GM23338 (cell line): ENCODE measurements at regions not wholly inside any gene's neighbourhood (a gene's known extent, or its start where the extent isn't known, plus 50 kb on each side); places are given as distances from the start of the nearest gene placed in this dataset.
A peak's percentile ranks its signal among the peaks of the same experiment; 100 is the strongest.
"Not testable (repeated sequence)": the region's sequence is repeated elsewhere in the genome, so short reads cannot be mapped to it uniquely, and the experiment has no call there.

Experiments used
- ATAC-seq: fragments of 200-7000 bp; cut with Tn5 transposase; 3 replicates; pipeline ENCODE4 v1.9.1; 2020
- DNase-seq: peaks from one replicate; pipeline ENCODE4 v3.0.0-alpha.2; 2015; ENCODE audit warnings: low spot score
- H2AFZ ChIP-seq: fragments of 200-600 bp; sonication (generic); 2 replicates; pipeline ENCODE4 v1.8.0; 2016; ENCODE audit warnings: antibody characterized with exemption, mild to moderate bottlenecking, moderate library complexity
- H3F3A ChIP-seq: fragments of 200-600 bp; sonication (generic); replicated peaks from 2 replicates; pipeline ENCODE4 v1.8.0; 2017; ENCODE audit warnings: antibody characterized with exemption, mixed run types, low read depth
- H3K27ac ChIP-seq: fragments of 200-600 bp; sonication (generic); 2 replicates; pipeline ENCODE4 v1.6.1; 2016; ENCODE audit warnings: low read depth
- H3K27me3 ChIP-seq: fragments of 200-600 bp; sonication (generic); 2 replicates; pipeline ENCODE4 v1.8.0; 2016; ENCODE audit warnings: mild to moderate bottlenecking, mixed run types, moderate library complexity; ENCODE audit not compliant: insufficient read depth
- H3K36me3 ChIP-seq: fragments of 200-600 bp; sonication (generic); 2 replicates; pipeline ENCODE4 v1.8.0; 2016; ENCODE audit warnings: mild to moderate bottlenecking; ENCODE audit not compliant: insufficient read depth
- H3K4me1 ChIP-seq: fragments of 200-600 bp; sonication (generic); 2 replicates; pipeline ENCODE4 v1.8.0; 2016; ENCODE audit warnings: mild to moderate bottlenecking, moderate library complexity; ENCODE audit not compliant: insufficient read depth
- H3K4me2 ChIP-seq: fragments of 200-600 bp; sonication (generic); 2 replicates; pipeline ENCODE4 v1.7.1; 2017; ENCODE audit warnings: mixed run types
- H3K4me3 ChIP-seq: fragments of 200-600 bp; sonication (generic); 2 replicates; pipeline ENCODE4 v1.6.1; 2016; ENCODE audit warnings: mixed run types
- H3K79me2 ChIP-seq: fragments of 200-600 bp; sonication (generic); replicated peaks from 2 replicates; pipeline ENCODE4 v1.8.0; 2017; ENCODE audit warnings: mild to moderate bottlenecking; ENCODE audit not compliant: insufficient read depth
- H3K9me2 ChIP-seq: fragments of 200-600 bp; sonication (generic); 2 replicates; pipeline ENCODE4 v1.8.0; 2017; ENCODE audit not compliant: insufficient read depth
- H4K20me1 ChIP-seq: fragments of 200-600 bp; sonication (generic); replicated peaks from 2 replicates; pipeline ENCODE4 v1.8.0; 2017; ENCODE audit warnings: mild to moderate bottlenecking; ENCODE audit not compliant: insufficient read depth
- H3K27ac Mint-ChIP-seq: 2 replicates; pipeline ENCODE4 v1.8.0; 2020; ENCODE audit warnings: inconsistent platforms, mild to moderate bottlenecking, moderate library complexity, mixed read lengths
- H3K27me3 Mint-ChIP-seq: 3 replicates; pipeline ENCODE4 v1.8.0; 2022; ENCODE audit warnings: low read depth, mild to moderate bottlenecking, moderate library complexity, mixed read lengths, inconsistent platforms; ENCODE audit not compliant: insufficient read depth, poor library complexity
- H3K36me3 Mint-ChIP-seq: 3 replicates; pipeline ENCODE4 v1.8.0; 2021; ENCODE audit warnings: low read depth, mild to moderate bottlenecking, inconsistent platforms, moderate library complexity, mixed read lengths
- H3K4me1 Mint-ChIP-seq: 3 replicates; pipeline ENCODE4 v1.8.0; 2020; ENCODE audit warnings: mild to moderate bottlenecking, inconsistent platforms, mixed read lengths
- H3K4me3 Mint-ChIP-seq: 3 replicates; pipeline ENCODE4 v1.8.0; 2021; ENCODE audit warnings: moderate library complexity, mild to moderate bottlenecking, inconsistent platforms, mixed read lengths
- H3K9me3 Mint-ChIP-seq: 3 replicates; pipeline ENCODE4 v1.8.0; 2020; ENCODE audit warnings: moderate library complexity, mild to moderate bottlenecking, inconsistent platforms, mixed read lengths
- CREB1 ChIP-seq: fragments of 250-450 bp; sonication (Bioruptor Pico); IDR thresholded peaks from 2 replicates; pipeline ENCODE4 v1.5.0; 2020; ENCODE audit warnings: low read depth, mild to moderate bottlenecking, moderate library complexity
- EZH2 ChIP-seq: fragments of 200-600 bp; sonication (generic); IDR thresholded peaks from one replicate; pipeline ENCODE4 v1.8.0; 2017; ENCODE audit warnings: antibody characterized with exemption, mild to moderate bottlenecking, low read depth; ENCODE audit not compliant: unreplicated experiment
- EZH2phosphoT487 ChIP-seq: fragments of 200-600 bp; sonication (generic); IDR thresholded peaks from one replicate; pipeline ENCODE4 v1.8.1; 2018; ENCODE audit warnings: antibody characterized with exemption; ENCODE audit not compliant: unreplicated experiment
- TF ChIP-seq, protein P1 (sequence below), 2 experiments: fragments of 200-600 bp in 1 of 2; sonication (generic) in 1 of 2; conservative IDR thresholded peaks; 2 replicates each; pipeline versions ENCODE4 v1.5.1 to v1.6.1; 2016 to 2017; ENCODE audit warnings: antibody characterized with exemption in 2 of 2, low read depth in 2 of 2, mild to moderate bottlenecking in 2 of 2, moderate library complexity in 1 of 2
- TF ChIP-seq, protein P2 (sequence below): IDR thresholded peaks from 2 replicates; pipeline ENCODE4 v1.6.1; 2016; ENCODE audit warnings: antibody characterized with exemption
- TF ChIP-seq, protein P3 (sequence below): IDR thresholded peaks from one replicate; pipeline ENCODE4 v1.6.1; 2018; ENCODE audit warnings: antibody characterized with exemption; ENCODE audit not compliant: unreplicated experiment

DNA sequence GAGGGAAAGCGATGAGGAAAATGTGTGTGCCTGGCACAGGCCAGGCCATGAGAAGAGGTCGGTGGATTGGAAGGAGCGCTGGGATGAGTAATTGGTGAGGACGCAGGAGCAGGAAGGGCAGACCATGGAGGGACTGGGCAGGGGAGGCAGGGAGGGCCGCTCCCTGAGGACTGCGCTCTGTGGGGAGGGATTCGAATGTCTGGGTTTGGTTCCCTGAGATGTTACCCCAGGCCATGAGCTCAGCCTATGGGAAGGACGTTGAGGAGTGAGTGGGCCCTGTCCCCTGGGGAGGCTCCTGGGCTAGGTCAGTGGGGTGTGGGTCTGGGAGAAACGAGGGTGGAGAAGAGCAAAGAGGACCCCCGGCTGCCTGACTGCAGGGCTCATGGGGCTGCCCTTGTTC is 415.2 kb upstream of the NPAP1 start:
- H3K4me1 Mint-ChIP-seq, H3F3A ChIP-seq, H3K9me2 ChIP-seq, H2AFZ ChIP-seq, H3K4me3 Mint-ChIP-seq, H3K27ac Mint-ChIP-seq, H3K36me3 ChIP-seq, H3K27ac ChIP-seq, DNase-seq, H3K4me1 ChIP-seq, H3K27me3 ChIP-seq, H3K27me3 Mint-ChIP-seq, H3K79me2 ChIP-seq, H3K36me3 Mint-ChIP-seq, H4K20me1 ChIP-seq: not testable (repeated sequence)
- H3K4me2 ChIP-seq, result peak overlapping the region; percentile 54; the same call in 1 of the 2 replicates
- H3K9me3 Mint-ChIP-seq, result peaks cover 60% of the 10 kb centered on the region
- peak overlapping the region; percentile 40; the same call in 1 of the 2 replicates for H3K4me3 ChIP-seq
- ATAC-seq, result peak; percentile 54

DNA sequence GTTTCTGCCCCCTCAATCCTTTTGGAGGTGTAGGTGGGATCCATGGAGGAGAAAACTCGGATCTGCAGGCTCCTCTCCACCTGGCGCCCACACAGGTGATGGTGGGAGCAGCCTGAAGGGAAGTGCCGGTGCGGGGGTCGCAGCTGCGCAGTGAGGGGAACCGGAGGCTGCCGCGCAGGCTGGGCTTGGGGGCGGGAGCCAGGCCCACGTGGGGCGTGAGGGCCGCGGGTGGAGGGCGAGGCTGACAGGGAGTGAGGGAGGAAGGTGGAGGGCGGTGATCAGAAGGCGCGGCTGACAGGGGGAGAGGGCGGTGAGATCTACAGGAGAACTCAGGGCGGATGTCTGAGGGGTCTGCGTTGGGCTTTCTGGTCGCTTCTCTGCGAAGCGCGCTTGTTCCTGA is 414.7 kb upstream of the NPAP1 start:
- not testable (repeated sequence) for H3K27me3 ChIP-seq, H3F3A ChIP-seq, H3K4me1 Mint-ChIP-seq, H3K27me3 Mint-ChIP-seq, H3K27ac Mint-ChIP-seq, H3K36me3 Mint-ChIP-seq, H3K36me3 ChIP-seq, H3K27ac ChIP-seq, H2AFZ ChIP-seq, H4K20me1 ChIP-seq, H3K9me2 ChIP-seq, H3K4me1 ChIP-seq, H3K79me2 ChIP-seq, H3K4me3 Mint-ChIP-seq
- peak overlapping the region; percentile 54; the same call in 1 of the 2 replicates for H3K4me2 ChIP-seq
- peak; percentile 93 for ATAC-seq
- H3K4me3 ChIP-seq, result peak overlapping the region; percentile 40
- DNase-seq, result peak; percentile 20
- H3K9me3 Mint-ChIP-seq, result peaks cover 63% of the 10 kb centered on the region

DNA sequence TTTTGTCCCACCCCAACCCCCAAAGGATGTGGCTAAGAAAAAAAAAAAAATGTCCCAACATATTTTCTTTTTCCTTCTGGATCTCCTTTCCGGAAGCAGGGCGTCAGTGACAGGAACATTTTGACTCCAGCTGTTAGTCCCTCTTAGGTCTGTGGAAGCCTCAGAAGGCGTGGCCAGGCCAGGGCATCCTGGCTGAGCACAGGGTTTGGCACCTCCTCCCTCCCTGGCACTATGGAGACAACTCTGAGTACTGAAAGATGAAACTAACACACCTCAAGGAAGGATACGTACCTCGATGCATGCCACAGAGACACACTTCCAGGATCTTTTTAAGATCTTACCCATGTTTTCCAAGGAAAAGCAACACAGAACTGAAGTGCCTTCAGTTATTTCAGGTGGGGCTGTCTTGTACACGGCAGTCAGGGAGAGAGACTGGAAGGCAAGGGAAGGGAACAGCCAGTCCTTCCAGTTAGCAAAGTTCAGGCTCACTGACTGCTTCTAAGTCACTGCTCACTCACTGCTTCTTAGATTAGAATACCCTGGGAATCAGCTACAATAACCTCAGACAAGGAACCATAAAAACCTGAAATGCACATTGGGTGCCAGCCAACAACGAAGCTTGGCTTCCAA is 406.9 kb upstream of the NPAP1 start:
- H3K4me1 ChIP-seq, H3K27ac ChIP-seq, H3K9me2 ChIP-seq, DNase-seq, H3K79me2 ChIP-seq, H3K27me3 Mint-ChIP-seq, H3K36me3 Mint-ChIP-seq, H2AFZ ChIP-seq, H3K27ac Mint-ChIP-seq, H3K4me1 Mint-ChIP-seq, H3K4me3 ChIP-seq, H3F3A ChIP-seq, H3K4me3 Mint-ChIP-seq, H3K4me2 ChIP-seq, H4K20me1 ChIP-seq, H3K36me3 ChIP-seq, H3K27me3 ChIP-seq: not testable (repeated sequence)
- H3K9me3 Mint-ChIP-seq, result peaks cover 80% of the 10 kb centered on the region
- ATAC-seq, result peak; percentile 45

DNA sequence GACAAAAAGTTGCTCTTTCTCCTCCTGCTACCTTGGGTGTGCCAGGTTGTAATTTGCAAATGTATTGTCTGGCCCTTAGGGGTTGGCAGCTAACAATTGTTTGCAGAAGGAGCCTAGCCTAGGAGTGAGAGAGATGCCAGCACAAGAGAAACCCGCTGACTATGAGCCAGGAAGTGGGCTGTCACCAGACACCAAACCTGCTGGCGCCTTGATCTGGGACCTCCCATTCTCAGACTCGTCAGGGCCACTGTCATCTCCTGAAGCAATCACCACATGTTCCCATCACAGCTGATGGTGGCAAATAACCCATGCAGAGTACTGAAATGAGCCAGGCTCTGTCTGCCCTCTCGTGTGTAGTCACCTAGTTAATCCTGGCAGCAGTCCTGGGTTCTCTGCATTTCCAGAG is 406.4 kb upstream of the NPAP1 start:
- Histone ChIP-seq H3K36me3 (no peaks in the 10 kb centered on the region), H3K4me3 (no peak overlapping the region), H3F3A (no peaks in the 10 kb centered on the region), H3K4me1 (no peaks in the 10 kb centered on the region), H3K9me2 (no peaks in the 10 kb centered on the region), H2AFZ (no peak overlapping the region), H4K20me1 (no peaks in the 10 kb centered on the region), H3K79me2 (no peaks in the 10 kb centered on the region), H3K27ac (no peak overlapping the region), H3K4me2 (no peak overlapping the region), H3K27me3 (no peaks in the 10 kb centered on the region)
- no peak overlapping the region for H3K27ac Mint-ChIP-seq
- no peak for TF ChIP-seq CREB1 (CRISPR knock-in tag)
- TF ChIP-seq, protein P1, sequence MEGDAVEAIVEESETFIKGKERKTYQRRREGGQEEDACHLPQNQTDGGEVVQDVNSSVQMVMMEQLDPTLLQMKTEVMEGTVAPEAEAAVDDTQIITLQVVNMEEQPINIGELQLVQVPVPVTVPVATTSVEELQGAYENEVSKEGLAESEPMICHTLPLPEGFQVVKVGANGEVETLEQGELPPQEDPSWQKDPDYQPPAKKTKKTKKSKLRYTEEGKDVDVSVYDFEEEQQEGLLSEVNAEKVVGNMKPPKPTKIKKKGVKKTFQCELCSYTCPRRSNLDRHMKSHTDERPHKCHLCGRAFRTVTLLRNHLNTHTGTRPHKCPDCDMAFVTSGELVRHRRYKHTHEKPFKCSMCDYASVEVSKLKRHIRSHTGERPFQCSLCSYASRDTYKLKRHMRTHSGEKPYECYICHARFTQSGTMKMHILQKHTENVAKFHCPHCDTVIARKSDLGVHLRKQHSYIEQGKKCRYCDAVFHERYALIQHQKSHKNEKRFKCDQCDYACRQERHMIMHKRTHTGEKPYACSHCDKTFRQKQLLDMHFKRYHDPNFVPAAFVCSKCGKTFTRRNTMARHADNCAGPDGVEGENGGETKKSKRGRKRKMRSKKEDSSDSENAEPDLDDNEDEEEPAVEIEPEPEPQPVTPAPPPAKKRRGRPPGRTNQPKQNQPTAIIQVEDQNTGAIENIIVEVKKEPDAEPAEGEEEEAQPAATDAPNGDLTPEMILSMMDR (conservative IDR thresholded peaks at IDR 0.05; ENCODE audit: low read depth in 2 of 2), result no peak
- no peak for TF ChIP-seq EZH2
- TF ChIP-seq, protein P2, sequence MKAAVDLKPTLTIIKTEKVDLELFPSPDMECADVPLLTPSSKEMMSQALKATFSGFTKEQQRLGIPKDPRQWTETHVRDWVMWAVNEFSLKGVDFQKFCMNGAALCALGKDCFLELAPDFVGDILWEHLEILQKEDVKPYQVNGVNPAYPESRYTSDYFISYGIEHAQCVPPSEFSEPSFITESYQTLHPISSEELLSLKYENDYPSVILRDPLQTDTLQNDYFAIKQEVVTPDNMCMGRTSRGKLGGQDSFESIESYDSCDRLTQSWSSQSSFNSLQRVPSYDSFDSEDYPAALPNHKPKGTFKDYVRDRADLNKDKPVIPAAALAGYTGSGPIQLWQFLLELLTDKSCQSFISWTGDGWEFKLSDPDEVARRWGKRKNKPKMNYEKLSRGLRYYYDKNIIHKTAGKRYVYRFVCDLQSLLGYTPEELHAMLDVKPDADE, result no peak
- no peak for TF ChIP-seq EZH2phosphoT487
- TF ChIP-seq, protein P3, sequence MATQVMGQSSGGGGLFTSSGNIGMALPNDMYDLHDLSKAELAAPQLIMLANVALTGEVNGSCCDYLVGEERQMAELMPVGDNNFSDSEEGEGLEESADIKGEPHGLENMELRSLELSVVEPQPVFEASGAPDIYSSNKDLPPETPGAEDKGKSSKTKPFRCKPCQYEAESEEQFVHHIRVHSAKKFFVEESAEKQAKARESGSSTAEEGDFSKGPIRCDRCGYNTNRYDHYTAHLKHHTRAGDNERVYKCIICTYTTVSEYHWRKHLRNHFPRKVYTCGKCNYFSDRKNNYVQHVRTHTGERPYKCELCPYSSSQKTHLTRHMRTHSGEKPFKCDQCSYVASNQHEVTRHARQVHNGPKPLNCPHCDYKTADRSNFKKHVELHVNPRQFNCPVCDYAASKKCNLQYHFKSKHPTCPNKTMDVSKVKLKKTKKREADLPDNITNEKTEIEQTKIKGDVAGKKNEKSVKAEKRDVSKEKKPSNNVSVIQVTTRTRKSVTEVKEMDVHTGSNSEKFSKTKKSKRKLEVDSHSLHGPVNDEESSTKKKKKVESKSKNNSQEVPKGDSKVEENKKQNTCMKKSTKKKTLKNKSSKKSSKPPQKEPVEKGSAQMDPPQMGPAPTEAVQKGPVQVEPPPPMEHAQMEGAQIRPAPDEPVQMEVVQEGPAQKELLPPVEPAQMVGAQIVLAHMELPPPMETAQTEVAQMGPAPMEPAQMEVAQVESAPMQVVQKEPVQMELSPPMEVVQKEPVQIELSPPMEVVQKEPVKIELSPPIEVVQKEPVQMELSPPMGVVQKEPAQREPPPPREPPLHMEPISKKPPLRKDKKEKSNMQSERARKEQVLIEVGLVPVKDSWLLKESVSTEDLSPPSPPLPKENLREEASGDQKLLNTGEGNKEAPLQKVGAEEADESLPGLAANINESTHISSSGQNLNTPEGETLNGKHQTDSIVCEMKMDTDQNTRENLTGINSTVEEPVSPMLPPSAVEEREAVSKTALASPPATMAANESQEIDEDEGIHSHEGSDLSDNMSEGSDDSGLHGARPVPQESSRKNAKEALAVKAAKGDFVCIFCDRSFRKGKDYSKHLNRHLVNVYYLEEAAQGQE, result no peak
- no peak for DNase-seq
- no peaks in the 10 kb centered on the region for H3K27me3 Mint-ChIP-seq
- H3K36me3 Mint-ChIP-seq, result peaks cover 9% of the 10 kb centered on the region
- H3K4me3 Mint-ChIP-seq, result no peak overlapping the region
- no peaks in the 10 kb centered on the region; the same call in 2 of the 3 replicates for H3K4me1 Mint-ChIP-seq
- 0 out of 3 replicates have a peak, but pooled peaks have one; percentile 21 for ATAC-seq
- H3K9me3 Mint-ChIP-seq, result peaks cover 78% of the 10 kb centered on the region
